ENCODE measurements at regions not wholly inside any gene's neighbourhood (a gene's known extent, or its start where the extent isn't known, plus 50 kb on each side); places are given as distances from the start of the nearest gene placed in this dataset.

GRCh38 chr5:142206801-142207200 lies 98.2 kb downstream of the NDFIP1 start:
- H3K27ac Mint-ChIP-seq, result no peak overlapping the region
- CTCF ChIA-PET, result interaction anchor here (0.9 kb wide), 1 partner anchor 246 kb away, joined by 3 read pairs; no protein-coding TSS in a partner anchor

GRCh38 chr5:142204219-142204618 lies 95.6 kb downstream of the NDFIP1 start:
- intact Hi-C loops (cut with micrococcal nuclease), result no loop called here
- POLR2A ChIA-PET, result no interaction called here
- H3K4me1 Mint-ChIP-seq (ENCODE audit: low read depth), result no peaks in the 10 kb centered on the region

More at GRCh38 chr5:142206801-142207200, 98.2 kb downstream of the NDFIP1 start:
- H3K36me3 Mint-ChIP-seq (ENCODE audit: low read depth), result no peaks in the 10 kb centered on the region
- no peak overlapping the region for H3K4me3 Mint-ChIP-seq
- no peak for ATAC-seq
- DNase-seq, result peak; percentile 14
- intact Hi-C loops (cut with micrococcal nuclease), result no loop called here
- no peaks in the 10 kb centered on the region for H3K27me3 Mint-ChIP-seq
- TF ChIP-seq CTCF (IDR thresholded peaks at IDR 0.05), result no peak
- no peaks in the 10 kb centered on the region for H3K4me1 Mint-ChIP-seq (ENCODE audit: low read depth)
- no peaks in the 10 kb centered on the region for H3K9me3 Mint-ChIP-seq
- POLR2A ChIA-PET, result no interaction called here

More at GRCh38 chr5:142204219-142204618, 95.6 kb downstream of the NDFIP1 start:
- no peak for ATAC-seq
- H3K4me3 Mint-ChIP-seq, result no peak overlapping the region
- no peak for TF ChIP-seq CTCF (IDR thresholded peaks at IDR 0.05)
- H3K27ac Mint-ChIP-seq, result no peak overlapping the region
- H3K36me3 Mint-ChIP-seq (ENCODE audit: low read depth), result no peaks in the 10 kb centered on the region
- H3K27me3 Mint-ChIP-seq, result no peaks in the 10 kb centered on the region
- DNase-seq, result no peak
- CTCF ChIA-PET, result no interaction called here
- no peaks in the 10 kb centered on the region for H3K9me3 Mint-ChIP-seq
